Stimulated activated CD4-positive, alpha-beta T cell treated with anti-CD3 and anti-CD28 coated beads, TNF-alpha, amount 100 ng/mL, for 48 hours (primary cell): ENCODE measurements at regions not wholly inside any gene's neighbourhood (a gene's known extent, or its start where the extent isn't known, plus 50 kb on each side); places are given as distances from the start of the nearest gene placed in this dataset.

Experiments
- DNase-seq, 3 donors: peaks; one replicate each; pipeline ENCODE4 v3.0.0-alpha.2; 2020; ENCODE audit warnings: low read depth in 3 of 3

DNA sequence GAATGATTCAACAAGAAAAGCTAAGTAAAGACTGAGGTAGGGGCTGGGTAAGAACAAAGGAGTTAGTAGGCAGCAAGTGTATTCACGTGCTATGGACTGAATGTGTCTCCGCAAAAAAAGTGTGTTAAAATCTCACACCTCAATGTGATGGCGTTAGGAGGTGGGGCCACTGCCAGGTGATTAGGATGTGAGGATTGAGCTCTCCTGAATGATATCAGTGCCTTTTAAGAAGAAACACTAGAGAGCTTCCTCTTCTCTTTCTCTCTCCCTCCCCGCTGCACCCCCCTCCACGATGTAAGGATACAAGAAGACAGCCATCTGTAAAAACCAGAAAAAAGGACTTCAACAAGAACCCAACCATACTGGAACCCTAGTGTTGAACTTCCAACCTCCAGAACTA, 396.1 kb upstream of the PLXNA2 start:
- DNase-seq, result no peak

DNA sequence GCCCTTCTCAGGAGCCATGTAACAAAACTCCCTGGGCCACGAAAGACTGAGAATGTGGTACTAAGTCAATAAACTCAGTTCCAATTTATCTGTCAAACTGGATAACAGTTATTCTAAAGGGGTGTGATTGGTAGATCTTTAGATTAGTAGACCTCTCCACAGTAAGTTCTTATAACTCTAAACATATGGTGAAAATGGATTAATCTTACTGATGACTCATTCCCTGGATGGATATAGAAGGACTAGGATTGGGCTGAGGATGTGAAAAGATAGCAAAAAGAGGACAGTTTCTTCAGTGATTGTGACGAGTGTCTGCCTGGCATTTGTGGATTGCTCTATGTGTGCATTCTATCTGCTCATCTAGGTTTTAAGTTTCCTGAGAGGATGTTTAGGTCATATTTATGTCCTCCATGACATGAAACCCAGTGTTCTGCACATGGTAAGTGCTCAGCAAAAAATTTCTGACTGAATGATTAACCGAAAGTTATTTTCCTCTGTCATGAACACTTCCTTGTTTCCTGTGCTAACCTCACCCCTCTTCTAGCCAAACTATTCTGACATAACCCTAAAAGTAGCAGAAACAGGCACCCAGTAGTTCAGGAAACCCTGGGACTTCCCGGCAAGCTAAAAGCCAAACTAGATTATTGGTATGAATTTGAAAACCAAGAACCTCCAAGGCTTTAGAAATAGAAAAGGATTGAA, 397.5 kb upstream of the PLXNA2 start:
- no peak for DNase-seq

DNA sequence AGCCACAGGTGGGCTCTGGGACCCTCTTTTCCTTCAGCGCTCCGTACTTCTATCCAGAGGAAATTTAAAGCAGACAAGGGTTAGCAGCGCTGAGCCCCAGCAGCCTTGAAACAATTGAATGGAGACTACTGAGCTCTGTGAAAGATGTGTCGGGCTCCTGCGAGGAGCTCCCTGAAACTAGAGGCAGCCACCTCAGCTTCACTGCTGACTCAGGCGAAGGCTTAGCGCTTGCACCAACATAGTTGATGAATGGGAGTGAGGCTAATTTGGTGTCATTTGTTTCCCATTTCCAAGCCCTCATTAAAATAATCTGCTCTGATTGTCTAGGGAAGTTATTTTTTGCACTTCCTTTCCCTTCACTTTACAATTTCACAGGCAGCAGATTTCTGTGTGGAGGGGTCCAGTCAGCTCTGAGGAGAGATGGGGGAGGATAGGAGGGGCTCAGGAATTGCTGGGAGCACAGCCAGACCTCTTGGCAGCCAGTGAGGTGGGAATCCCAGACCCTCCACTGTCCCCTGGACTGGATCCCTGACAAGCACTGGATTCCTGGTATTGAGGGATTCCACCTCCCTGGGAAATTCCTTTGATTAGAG, 398.9 kb upstream of the PLXNA2 start:
- no peak for DNase-seq

DNA sequence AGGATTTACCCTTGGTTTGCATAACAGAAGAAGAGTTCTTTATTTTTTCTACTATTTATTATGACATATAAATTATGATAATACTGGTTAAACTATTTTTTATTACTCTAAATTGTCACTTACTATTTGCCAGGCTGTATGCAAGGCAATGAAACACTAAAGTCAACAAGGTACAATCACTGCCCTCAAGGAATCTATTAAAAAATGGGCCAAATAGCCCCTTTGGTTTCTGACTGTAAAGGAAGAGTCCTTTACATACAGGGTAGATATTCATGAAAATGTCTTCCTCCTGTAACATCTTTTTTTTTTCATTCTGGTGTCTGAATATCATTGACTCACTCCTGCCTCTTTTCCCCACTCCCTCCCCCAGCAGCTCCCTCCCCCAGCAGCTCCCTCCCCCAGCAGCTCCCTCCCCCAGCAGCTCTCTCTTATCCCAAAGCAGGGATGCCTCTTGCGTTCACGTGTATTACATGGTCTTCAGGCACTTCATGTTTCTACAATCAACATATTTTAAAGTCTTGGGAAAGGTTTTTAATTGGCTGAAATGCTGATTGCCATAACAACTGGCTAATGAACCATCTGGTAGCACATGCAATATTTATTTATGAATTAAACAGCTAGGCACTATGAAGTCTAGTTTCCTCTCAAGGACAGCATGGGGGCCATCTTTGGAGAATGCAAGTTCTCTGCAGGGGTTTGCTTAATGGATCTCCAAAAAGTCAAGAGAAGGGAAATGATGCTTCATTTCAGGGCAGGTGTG, 400.4 kb upstream of the PLXNA2 start:
- no peak for DNase-seq

DNA sequence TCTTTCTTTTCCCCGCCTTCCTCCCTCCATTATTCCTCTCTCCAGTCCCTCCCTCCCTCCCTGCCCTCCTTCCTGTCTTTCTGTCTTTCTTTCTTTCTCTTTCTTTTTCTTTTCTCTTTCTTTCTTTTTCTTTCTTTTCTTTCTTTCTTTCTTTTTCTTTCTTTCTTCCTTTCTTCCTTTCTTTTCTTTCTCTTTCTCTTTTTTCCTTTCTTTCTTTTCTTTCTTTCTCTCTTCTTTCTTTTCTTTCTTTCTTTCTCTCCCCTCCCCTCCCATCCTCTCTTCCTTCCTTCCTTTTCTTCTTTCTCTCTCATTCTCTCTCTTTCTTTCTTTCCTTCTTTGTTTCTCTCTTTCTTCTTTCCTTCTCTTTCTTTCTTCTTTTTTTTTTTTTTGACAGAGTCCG, 402.2 kb upstream of the PLXNA2 start:
- no peak for DNase-seq

- no peak for DNase-seq
Measured at GRCh38 chr1:208648146-208648545, 404.0 kb upstream of the PLXNA2 start.

DNA sequence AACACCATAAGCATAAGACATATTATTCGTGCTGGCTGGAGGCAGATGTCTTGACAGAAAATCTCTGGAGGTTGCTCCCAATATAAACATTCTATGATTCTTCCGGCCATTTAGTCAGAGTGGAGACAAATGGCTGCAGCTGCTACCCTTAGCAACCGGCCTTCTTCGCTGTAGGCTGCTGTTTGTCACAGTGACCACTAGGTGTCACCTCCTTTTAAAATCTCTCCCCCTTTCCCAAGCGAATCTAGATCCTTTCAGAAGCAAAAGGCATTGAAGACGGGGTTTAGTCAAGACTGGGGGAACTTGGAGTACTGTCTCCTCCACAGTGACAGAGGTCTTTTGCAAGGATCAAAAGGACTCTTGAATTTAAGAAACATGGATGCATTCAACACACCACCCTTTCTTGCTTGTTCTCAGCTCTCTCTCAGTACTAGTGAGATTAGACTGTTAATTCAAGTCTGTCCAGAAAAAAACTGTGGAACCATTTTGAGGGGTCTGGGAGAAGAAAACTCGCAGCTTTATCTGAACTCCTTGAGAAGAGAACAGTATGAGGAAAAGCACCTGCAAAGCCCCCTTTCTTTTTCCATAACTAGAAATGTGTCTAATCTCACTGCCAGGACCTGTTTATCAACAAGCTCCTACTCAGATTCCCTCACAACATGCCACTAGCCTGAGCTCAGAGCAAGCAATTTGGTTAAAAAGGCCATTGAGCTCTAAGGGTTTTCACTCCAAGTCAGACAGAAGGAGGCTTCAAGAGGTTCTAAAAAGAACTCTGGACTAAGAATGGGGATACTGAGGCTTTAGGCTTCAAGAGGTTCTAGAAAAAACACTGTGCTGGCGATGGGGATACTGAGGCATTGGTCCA, 408.3 kb upstream of the PLXNA2 start:
- DNase-seq, result peak in 1 of 3 donors; percentile 5

GRCh38 chr1:208653426-208653825, 409.2 kb upstream of the PLXNA2 start:
- no peak for DNase-seq

DNA sequence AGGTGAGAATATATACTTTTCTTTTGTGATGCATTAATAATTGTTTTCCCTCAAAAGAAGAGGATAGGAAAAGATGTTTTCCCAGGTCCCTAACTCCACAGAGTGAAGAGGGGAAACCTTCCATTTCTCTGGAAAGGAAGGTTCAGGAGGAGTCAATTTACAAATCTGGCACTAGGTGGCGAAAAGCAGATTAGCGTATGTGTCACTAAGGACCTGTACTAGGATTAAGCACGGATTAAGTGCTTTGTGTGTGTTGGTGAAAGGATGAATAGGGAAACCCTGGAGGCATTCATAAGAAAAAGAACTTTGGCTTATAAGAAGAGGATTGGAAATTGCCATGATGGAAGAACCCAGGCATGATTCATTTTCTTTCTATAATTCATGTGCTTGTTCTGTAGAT, 410.1 kb upstream of the PLXNA2 start:
- DNase-seq, result no peak

- no peak for DNase-seq
Measured at GRCh38 chr1:208665936-208666335, 421.8 kb upstream of the PLXNA2 start.

DNA sequence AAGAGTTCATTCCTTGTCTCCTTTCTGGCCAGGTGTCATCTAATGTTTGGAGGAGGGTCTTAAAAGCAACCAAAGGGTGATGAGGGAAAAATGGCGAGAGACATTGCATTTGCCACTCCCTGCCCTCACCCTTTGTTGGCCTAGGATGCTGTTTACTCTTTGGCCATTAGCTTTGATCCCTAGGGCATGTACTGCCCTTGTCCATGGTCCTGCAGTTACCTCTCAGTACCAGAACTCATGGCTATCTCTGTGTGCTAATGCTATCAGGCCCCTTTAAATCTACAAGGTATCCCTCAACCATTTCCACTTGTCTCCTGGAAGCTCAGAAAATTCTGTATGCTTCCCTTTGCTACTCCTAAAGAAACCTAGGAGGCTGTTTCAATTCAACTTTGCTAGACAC, 424.8 kb upstream of the PLXNA2 start:
- DNase-seq, result no peak

DNA sequence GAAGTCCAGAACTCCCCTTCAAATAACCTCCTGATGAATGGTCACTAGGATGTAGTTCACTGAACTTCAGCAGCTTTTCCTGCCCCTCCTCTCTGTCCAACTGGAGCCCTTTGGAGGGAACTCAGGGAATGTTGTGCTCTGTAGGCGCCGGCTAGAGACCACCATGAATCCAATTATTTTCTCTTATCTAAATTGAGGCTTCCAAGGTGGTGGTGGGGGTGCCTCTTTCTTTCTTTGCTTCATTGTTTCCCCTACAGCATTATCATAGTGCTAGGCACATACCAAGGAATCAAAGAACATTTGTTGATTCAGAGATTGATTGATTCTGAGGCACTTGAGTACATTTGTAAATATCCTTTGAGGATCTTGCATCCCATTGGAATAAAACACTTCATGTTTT, 426.6 kb upstream of the PLXNA2 start:
- DNase-seq, result no peak

DNA sequence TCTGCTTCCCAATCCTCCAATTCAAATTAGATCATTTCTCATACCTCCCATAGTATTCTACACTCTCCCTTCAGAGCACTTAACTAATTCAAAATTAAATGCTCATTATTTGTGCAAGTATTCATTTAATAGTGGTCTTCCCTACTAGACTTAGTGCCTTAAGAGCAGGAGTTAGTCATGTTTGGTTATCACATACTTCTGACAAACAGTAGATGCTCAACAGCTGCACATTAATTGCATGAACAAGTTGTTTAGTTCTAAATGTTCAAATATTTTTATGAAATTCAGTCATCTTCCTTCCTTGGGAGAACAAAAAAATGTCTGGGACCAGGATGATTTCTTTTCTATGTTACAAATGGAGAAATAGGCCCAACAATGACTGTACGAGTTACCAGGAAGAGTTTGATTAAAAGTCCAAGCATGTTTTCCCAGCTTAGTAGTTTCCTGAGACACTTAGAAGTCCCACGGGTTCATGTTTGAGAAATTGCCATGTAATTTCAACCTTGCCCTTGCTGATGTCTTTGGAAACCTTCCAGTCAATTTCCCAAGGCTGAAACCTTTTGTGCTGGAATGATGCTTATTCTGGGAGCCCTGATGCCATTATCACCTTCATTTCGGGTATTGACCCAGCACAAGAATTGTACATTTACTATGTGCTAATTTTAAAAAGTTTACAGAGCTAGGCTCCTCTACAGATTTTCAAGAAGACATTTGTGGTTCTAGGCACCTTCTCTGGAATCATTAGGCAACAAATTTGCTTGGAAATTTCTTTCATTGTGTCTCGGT, 437.9 kb upstream of the PLXNA2 start:
- DNase-seq, result no peak

DNA sequence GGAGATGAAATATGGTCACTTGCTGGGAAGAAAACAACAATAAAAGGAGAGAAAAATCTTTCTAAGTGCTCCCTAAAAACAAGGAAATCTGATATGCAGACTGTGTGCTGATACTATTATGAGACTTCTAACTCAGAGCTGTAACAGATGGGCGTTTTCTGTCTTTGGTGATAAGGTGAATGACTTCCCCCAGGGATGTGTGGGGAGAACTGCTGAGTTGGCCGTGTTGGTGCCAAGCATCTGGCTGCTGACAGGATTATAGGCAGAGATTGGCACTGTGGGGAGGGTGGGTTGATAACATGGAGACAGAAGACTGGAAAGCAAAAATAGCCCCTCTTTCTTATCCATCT, 438.5 kb upstream of the PLXNA2 start:
- DNase-seq, result no peak

GRCh38 chr1:208683141-208683540, 439.0 kb upstream of the PLXNA2 start:
- DNase-seq, result no peak

DNA sequence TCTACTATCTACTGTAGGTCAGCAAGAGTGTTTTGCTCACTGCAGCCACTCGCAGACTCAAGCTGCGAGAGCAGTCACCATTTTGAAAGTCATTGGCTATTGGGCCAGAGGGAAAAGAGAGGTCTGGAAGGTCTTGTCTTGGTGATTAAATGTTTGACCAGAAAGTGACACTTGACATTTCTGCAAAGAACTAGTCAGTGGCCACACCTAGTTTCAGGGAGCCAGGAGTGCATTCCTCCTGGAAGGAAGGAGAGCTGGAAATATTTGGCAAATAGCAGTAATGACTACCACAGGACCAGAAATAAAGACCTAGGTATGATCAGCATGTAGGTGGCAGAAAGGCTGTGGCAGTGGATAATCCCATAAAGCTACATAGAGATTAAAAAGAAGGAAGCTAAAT, 440.0 kb upstream of the PLXNA2 start:
- no peak for DNase-seq

DNA sequence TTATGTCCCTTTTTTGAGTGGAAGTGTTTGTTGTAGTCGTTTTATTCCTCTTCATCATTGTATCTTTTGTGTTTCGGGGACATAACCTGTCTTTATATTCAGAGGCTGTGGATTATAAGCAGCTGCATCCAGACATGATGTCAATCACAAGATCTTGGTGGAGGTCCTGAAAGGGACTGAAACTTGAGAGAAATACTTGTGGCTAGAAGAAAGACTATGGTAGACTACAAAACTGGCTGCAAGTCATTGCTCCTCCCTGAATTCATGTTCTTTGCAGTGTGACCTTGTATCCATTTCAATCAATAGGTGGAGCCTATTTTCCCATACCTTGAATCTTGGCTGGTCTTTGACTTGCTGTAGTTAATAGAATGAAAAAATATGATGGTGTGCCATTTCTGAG, 442.4 kb upstream of the PLXNA2 start:
- no peak for DNase-seq

DNA sequence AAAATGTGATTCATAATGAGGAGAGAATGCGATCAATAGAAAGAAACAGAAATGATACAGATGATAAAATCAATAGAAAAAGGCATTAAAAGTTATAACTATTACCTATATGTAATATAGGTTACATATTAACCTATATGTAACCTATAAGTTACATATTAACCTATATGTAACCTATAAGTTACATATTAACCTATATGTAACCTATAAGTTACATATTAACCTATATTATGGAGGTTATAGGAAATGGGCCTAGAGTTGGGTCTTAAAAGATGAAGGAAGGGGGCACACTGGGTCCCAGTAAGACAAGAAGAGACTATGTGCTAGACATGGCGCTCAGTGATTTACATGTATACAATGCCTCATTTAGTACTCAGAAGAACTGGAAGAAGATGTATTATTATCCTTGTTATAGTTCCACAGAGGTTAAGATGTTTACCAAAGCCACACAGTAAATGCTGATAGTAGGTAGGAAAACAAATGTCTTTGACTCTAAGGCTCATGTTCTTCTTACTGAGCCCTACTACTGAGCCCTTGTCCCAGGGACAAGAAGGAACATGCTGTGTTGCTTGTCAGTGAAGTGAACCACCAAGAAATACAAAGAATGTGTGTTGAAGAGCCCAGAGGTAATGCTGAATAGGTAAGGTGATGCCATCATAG, 444.6 kb upstream of the PLXNA2 start:
- no peak for DNase-seq

- no peak for DNase-seq
Measured at GRCh38 chr1:208691012-208691411, 446.8 kb upstream of the PLXNA2 start.

DNA sequence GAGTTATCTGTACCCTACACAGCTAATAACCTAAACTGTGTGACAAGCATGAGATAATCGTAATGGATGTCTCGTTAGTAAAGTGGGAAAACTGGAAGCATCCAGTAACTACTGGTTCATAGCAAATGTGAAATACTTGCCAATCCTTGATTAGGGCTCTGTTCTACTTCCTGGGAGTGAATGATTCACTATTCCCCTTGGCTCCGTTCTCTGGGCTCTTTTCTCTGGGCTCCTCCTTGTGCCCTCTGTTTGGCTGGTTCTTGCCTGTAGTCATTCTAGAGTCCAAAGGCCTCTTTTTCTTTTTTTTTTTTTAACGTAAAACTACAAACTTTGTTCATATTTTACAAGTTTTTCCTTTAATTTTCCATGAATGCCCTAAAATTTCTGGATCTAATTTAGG, 465.8 kb upstream of the PLXNA2 start:
- no peak for DNase-seq

DNA sequence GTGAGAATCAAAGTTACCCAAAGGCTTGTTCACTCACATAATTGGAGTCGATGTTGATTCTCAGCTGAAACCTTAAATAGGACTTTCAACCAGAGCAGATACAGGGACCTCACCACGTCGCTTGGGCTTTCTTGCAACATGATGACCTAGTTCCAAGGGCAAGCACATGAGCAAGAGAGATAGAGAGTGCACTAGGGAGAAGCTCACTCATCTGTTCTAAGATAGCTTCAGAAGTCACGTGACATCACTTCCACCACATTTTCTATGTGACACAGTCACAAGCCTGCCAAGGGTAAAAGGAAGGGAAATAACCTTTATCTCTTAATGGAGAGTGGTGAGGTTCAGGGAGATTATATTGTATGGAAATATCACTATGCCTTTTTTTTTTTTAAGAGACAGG, 470.1 kb upstream of the PLXNA2 start:
- no peak for DNase-seq
